ENCODE measurements at regions not wholly inside any gene's neighbourhood (a gene's known extent, or its start where the extent isn't known, plus 50 kb on each side); places are given as distances from the start of the nearest gene placed in this dataset.
"Not testable (repeated sequence)": the region's sequence is repeated elsewhere in the genome, so short reads cannot be mapped to it uniquely, and the experiment has no call there.

- no peak for DNase-seq (ENCODE audit: low spot score)
Measured at GRCh38 chr6:121876721-121877120, 441.3 kb downstream of the GJA1 start.

GRCh38 chr6:121879149-121879548 is 443.7 kb downstream of the GJA1 start:
- no peak for DNase-seq (ENCODE audit: low spot score)

- DNase-seq (ENCODE audit: low spot score) = no peak
Measured at GRCh38 chr6:121880831-121881230, 445.4 kb downstream of the GJA1 start.

GRCh38 chr6:121881974-121882667 is 446.7 kb downstream of the GJA1 start:
- DNase-seq (ENCODE audit: low spot score) = no peak

GRCh38 chr6:121884091-121884490 is 448.6 kb downstream of the GJA1 start:
- no peak for DNase-seq (ENCODE audit: low spot score)

GRCh38 chr6:121884620-121885019 is 449.2 kb downstream of the GJA1 start:
- no peak for DNase-seq (ENCODE audit: low spot score)

GRCh38 chr6:121885399-121886152 is 450.1 kb downstream of the GJA1 start:
- DNase-seq (ENCODE audit: low spot score) = no peak

GRCh38 chr6:121886223-121886830 is 450.9 kb downstream of the GJA1 start:
- DNase-seq (ENCODE audit: low spot score) = no peak

- DNase-seq (ENCODE audit: low spot score) = no peak
Measured at GRCh38 chr6:121887724-121888123, 452.3 kb downstream of the GJA1 start.

GRCh38 chr6:121890307-121890910 is 455.0 kb downstream of the GJA1 start:
- no peak for DNase-seq (ENCODE audit: low spot score)

- DNase-seq (ENCODE audit: low spot score) = not testable (repeated sequence)
Measured at GRCh38 chr6:121895731-121896130, 460.3 kb downstream of the GJA1 start.

- DNase-seq (ENCODE audit: low spot score) = no peak
Measured at GRCh38 chr6:121896363-121896762, 460.9 kb downstream of the GJA1 start.

GRCh38 chr6:121896771-121897170 is 461.3 kb downstream of the GJA1 start:
- no peak for DNase-seq (ENCODE audit: low spot score)

GRCh38 chr6:121897337-121897760 is 461.9 kb downstream of the GJA1 start:
- DNase-seq (ENCODE audit: low spot score) = no peak

GRCh38 chr6:121901432-121901831 is 466.0 kb downstream of the GJA1 start:
- DNase-seq (ENCODE audit: low spot score) = no peak

GRCh38 chr6:121904559-121904958 is 469.1 kb downstream of the GJA1 start:
- DNase-seq (ENCODE audit: low spot score) = no peak

- DNase-seq (ENCODE audit: low spot score) = no peak
Measured at GRCh38 chr6:121912905-121913304, 477.5 kb downstream of the GJA1 start.

- DNase-seq (ENCODE audit: low spot score) = no peak
Measured at GRCh38 chr6:121917263-121917829, 481.9 kb downstream of the GJA1 start.

- no peak for DNase-seq (ENCODE audit: low spot score)
Measured at GRCh38 chr6:121917834-121918559, 481.5 kb upstream of the HSF2 start.

- no peak for DNase-seq (ENCODE audit: low spot score)
Measured at GRCh38 chr6:121920616-121921015, 478.8 kb upstream of the HSF2 start.

- DNase-seq (ENCODE audit: low spot score) = no peak
Measured at GRCh38 chr6:121925024-121925423, 474.4 kb upstream of the HSF2 start.

Data from SW480 (cell line).